Glomerular visceral epithelial cell (primary cell): ENCODE measurements at regions not wholly inside any gene's neighbourhood (a gene's known extent, or its start where the extent isn't known, plus 50 kb on each side); places are given as distances from the start of the nearest gene placed in this dataset.
"Not testable (repeated sequence)": the region's sequence is repeated elsewhere in the genome, so short reads cannot be mapped to it uniquely, and the experiment has no call there.

Source experiments
- DNase-seq: peaks from one replicate; pipeline ENCODE4 v3.0.0-alpha.2; 2016; ENCODE audit errors: extremely low spot score

- DNase-seq, result no peak
Measured at GRCh38 chr3:118151164-118151563, 883.5 kb downstream of the IGSF11 start.

- DNase-seq, result not testable (repeated sequence)
Measured at GRCh38 chr3:118162627-118163588, 871.7 kb downstream of the IGSF11 start.

GRCh38 chr3:118165413-118165812, 869.2 kb downstream of the IGSF11 start:
- no peak for DNase-seq

- DNase-seq, result no peak
Measured at GRCh38 chr3:118167571-118167970, 867.1 kb downstream of the IGSF11 start.

- no peak for DNase-seq
Measured at GRCh38 chr3:118168175-118168574, 866.5 kb downstream of the IGSF11 start.

- no peak for DNase-seq
Measured at GRCh38 chr3:118171236-118171852, 863.3 kb downstream of the IGSF11 start.

GRCh38 chr3:118180853-118181252, 853.8 kb downstream of the IGSF11 start:
- DNase-seq, result no peak

GRCh38 chr3:118181274-118181673, 853.4 kb downstream of the IGSF11 start:
- no peak for DNase-seq

GRCh38 chr3:118186051-118186450, 848.6 kb downstream of the IGSF11 start:
- DNase-seq, result no peak

GRCh38 chr3:118187221-118187620, 847.4 kb downstream of the IGSF11 start:
- no peak for DNase-seq

- DNase-seq, result no peak
Measured at GRCh38 chr3:118196183-118196582, 838.5 kb downstream of the IGSF11 start.

- no peak for DNase-seq
Measured at GRCh38 chr3:118199044-118199443, 835.6 kb downstream of the IGSF11 start.

- no peak for DNase-seq
Measured at GRCh38 chr3:118204052-118204656, 830.5 kb downstream of the IGSF11 start.

GRCh38 chr3:118207271-118207670, 827.4 kb downstream of the IGSF11 start:
- DNase-seq, result no peak

GRCh38 chr3:118208642-118209041, 826.0 kb downstream of the IGSF11 start:
- DNase-seq, result no peak

GRCh38 chr3:118213892-118214291, 820.8 kb downstream of the IGSF11 start:
- no peak for DNase-seq

- DNase-seq, result no peak
Measured at GRCh38 chr3:118226206-118226605, 808.4 kb downstream of the IGSF11 start.

- DNase-seq, result no peak
Measured at GRCh38 chr3:118227191-118227590, 807.5 kb downstream of the IGSF11 start.

GRCh38 chr3:118228151-118228550, 806.5 kb downstream of the IGSF11 start:
- no peak for DNase-seq

GRCh38 chr3:118229196-118229595, 805.5 kb downstream of the IGSF11 start:
- no peak for DNase-seq

GRCh38 chr3:118231578-118231977, 803.1 kb downstream of the IGSF11 start:
- DNase-seq, result no peak

- no peak for DNase-seq
Measured at GRCh38 chr3:118239253-118239652, 795.4 kb downstream of the IGSF11 start.

GRCh38 chr3:118244761-118245160, 789.9 kb downstream of the IGSF11 start:
- no peak for DNase-seq
